Kasumi-1 (cell line): ENCODE measurements at regions not wholly inside any gene's neighbourhood (a gene's known extent, or its start where the extent isn't known, plus 50 kb on each side); places are given as distances from the start of the nearest gene placed in this dataset.
"Not testable (repeated sequence)": the region's sequence is repeated elsewhere in the genome, so short reads cannot be mapped to it uniquely, and the experiment has no call there.

Experiments
- DNase-seq, 2 experiments: peaks; one replicate each; lab custom pipeline; 2025; lab: John Stamatoyannopoulos, UW

- no peak for DNase-seq
Measured at GRCh38 chr9:106432631-106433030, 430.3 kb upstream of the ZNF462 start.

GRCh38 chr9:106438928-106439327 lies 424.0 kb upstream of the ZNF462 start:
- DNase-seq, result no peak

GRCh38 chr9:106441283-106441682 lies 421.7 kb upstream of the ZNF462 start:
- DNase-seq, result peak; percentile 22 to 23

GRCh38 chr9:106443520-106443919 lies 419.4 kb upstream of the ZNF462 start:
- DNase-seq, result no peak

GRCh38 chr9:106445107-106445506 lies 417.9 kb upstream of the ZNF462 start:
- DNase-seq, result no peak

- no peak for DNase-seq
Measured at GRCh38 chr9:106449336-106449927, 413.5 kb upstream of the ZNF462 start.

GRCh38 chr9:106450549-106450948 lies 412.4 kb upstream of the ZNF462 start:
- DNase-seq, result no peak

GRCh38 chr9:106451223-106451622 lies 411.7 kb upstream of the ZNF462 start:
- no peak for DNase-seq

- no peak for DNase-seq
Measured at GRCh38 chr9:106456581-106456980, 406.4 kb upstream of the ZNF462 start.

GRCh38 chr9:106467113-106467864 lies 395.7 kb upstream of the ZNF462 start:
- DNase-seq, result no peak

- DNase-seq, result no peak
Measured at GRCh38 chr9:106467865-106468164, 395.2 kb upstream of the ZNF462 start.

- DNase-seq, result no peak
Measured at GRCh38 chr9:106468431-106468830, 394.5 kb upstream of the ZNF462 start.

- DNase-seq, result no peak
Measured at GRCh38 chr9:106478312-106478711, 384.7 kb upstream of the ZNF462 start.

- DNase-seq, result no peak
Measured at GRCh38 chr9:106478727-106479126, 384.2 kb upstream of the ZNF462 start.

GRCh38 chr9:106479679-106480078 lies 383.3 kb upstream of the ZNF462 start:
- DNase-seq, result no peak

GRCh38 chr9:106481013-106481609 lies 381.9 kb upstream of the ZNF462 start:
- DNase-seq, result no peak

GRCh38 chr9:106482733-106483132 lies 380.2 kb upstream of the ZNF462 start:
- peak; percentile 6 to 33 for DNase-seq

- DNase-seq, result no peak
Measured at GRCh38 chr9:106486685-106487084, 376.3 kb upstream of the ZNF462 start.

GRCh38 chr9:106487266-106487665 lies 375.7 kb upstream of the ZNF462 start:
- DNase-seq, result no peak

GRCh38 chr9:106492126-106492525 lies 370.8 kb upstream of the ZNF462 start:
- not testable (repeated sequence) for DNase-seq

- no peak for DNase-seq
Measured at GRCh38 chr9:106500171-106500570, 362.8 kb upstream of the ZNF462 start.

GRCh38 chr9:106501210-106501609 lies 361.8 kb upstream of the ZNF462 start:
- not testable (repeated sequence) for DNase-seq

- DNase-seq, result no peak
Measured at GRCh38 chr9:106502930-106503329, 360.0 kb upstream of the ZNF462 start.

GRCh38 chr9:106503759-106504158 lies 359.2 kb upstream of the ZNF462 start:
- no peak for DNase-seq
